NCI-H1092 (cell line): ENCODE measurements at regions not wholly inside any gene's neighbourhood (a gene's known extent, or its start where the extent isn't known, plus 50 kb on each side); places are given as distances from the start of the nearest gene placed in this dataset.

ENCODE experiments used
- DNase-seq: peaks from one replicate; lab custom pipeline; 2025; lab: John Stamatoyannopoulos, UW

- no peak for DNase-seq
These were observed 196.1 kb downstream of the MACC1 start for GRCh38 chr7:20021066-20021465.

- DNase-seq, result no peak
These were observed 197.3 kb downstream of the MACC1 start for GRCh38 chr7:20019757-20020432.

DNA sequence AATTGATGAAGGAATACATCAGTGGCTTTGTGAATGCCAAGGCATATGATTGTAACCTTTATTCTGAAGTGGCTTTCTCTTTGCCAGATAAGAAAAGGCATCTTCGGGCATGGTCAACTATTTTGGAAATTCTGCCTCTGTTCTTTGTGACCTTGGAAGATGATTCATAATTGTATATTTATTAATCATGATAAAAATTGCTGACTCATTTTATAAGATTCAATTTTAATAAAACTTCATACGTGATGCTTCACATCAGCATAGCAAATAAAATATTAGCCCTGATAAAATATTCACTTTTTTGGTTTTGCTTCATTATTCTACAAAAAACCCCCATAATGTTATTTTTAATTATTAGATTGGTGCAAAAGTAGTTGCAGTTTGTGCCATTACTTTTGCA, 200.5 kb downstream of the MACC1 start:
- no peak for DNase-seq

GRCh38 chr7:20013536-20013935, 203.6 kb downstream of the MACC1 start:
- DNase-seq, result no peak

GRCh38 chr7:20012100-20012499, 205.1 kb downstream of the MACC1 start:
- no peak for DNase-seq

GRCh38 chr7:20010877-20011276, 206.3 kb downstream of the MACC1 start:
- DNase-seq, result no peak

GRCh38 chr7:20007510-20007909, 209.7 kb downstream of the MACC1 start:
- DNase-seq, result no peak

DNA sequence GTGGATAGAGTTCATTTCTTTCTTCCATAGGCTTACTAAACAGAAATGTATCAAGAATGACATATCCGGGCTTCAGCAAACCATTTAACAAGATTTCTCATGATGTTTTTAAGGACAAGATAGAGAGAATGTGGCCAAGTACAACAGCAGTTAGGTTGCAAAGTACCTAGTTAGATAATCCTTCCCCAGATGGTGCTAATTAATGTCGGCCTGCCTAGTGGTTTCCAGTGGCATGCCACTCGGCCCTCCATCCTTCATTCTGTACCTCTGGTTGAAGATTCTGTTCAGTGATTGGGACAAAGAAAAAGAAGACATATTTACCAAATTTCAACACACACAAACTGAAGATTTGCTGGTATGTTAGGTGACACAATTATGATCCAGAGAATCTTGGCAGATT, 212.1 kb downstream of the MACC1 start:
- no peak for DNase-seq

GRCh38 chr7:19999681-20000080, 217.5 kb downstream of the MACC1 start:
- no peak for DNase-seq

- DNase-seq, result no peak
These were observed 218.5 kb upstream of the TMEM196 start for GRCh38 chr7:19991936-19992335.

DNA sequence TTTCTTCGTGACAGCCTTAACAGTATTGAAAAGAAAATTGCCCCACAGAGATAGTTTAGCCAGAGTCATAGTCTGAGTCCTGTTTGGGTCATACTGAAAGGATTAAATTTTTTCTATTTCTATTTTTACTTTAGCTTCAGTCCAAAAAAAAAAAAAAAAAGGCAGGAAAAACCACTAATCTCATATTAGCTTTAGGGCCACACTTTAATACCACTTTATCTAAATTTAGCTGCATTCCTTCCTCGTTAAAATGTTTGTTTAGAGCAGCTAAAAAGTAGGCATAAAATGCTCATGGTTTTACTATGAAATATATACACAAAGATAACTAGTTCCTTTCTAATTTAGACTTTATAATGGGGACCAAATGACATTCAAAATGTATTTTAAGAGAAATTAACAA, 216.5 kb upstream of the TMEM196 start:
- DNase-seq, result no peak

GRCh38 chr7:19988860-19989259, 215.4 kb upstream of the TMEM196 start:
- no peak for DNase-seq

GRCh38 chr7:19984231-19984632, 210.8 kb upstream of the TMEM196 start:
- DNase-seq, result no peak

- DNase-seq, result no peak
These were observed 209.7 kb upstream of the TMEM196 start for GRCh38 chr7:19982841-19983835.

DNA sequence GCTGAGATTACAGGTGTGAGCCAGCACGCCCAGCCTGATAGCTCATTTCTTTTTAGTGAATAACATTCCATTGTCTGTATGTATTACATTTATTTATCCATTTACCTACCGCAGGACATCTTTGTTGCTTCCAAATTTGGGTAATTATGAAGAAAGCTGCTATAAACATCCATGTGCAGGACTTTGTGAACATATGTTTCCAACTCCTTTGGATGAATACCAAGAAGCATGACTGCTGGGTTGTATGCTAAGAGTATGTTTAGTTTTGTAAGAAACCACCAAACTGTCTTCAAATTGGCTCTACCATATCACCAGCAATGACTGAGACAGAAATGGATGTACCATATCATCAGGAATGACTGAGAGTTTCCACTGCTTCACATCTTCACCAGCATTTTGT, 200.2 kb upstream of the TMEM196 start:
- no peak for DNase-seq

DNA sequence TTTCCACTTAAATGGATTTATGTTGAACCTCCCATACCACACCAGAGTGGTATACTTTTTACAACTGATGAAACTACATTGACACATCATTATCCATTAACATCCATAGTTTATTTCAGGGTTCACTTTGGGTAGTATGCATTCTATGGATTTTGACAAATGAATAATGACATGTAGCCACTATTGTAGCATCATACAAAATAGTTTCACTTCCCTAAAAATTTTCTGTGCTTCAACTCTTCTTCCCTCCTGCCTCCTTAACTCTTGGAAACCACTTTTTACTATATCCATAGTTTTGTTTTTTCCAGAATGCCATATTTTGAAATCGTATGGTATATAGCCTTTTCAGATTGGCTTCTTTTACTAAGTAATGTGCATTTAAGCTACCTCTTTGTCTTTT, 199.5 kb upstream of the TMEM196 start:
- no peak for DNase-seq

DNA sequence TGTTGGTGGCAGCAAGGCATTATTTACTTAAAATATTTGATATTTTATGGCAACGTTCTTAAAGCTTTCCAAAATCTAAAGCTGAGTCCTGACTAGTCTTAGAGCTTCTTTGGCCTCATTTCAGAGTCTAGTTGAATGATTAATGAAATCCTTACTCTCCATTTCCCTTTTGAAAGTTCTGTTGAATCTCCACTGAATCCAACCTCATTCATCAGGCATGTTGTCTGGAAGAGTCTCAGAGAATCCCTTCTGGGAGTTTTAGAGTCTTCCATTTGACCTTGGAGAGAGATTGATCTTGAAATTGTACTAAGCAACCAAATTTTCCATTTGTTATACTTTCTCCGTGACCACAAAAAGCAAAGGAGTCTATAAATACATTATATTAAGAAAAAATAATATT, 198.5 kb upstream of the TMEM196 start:
- no peak for DNase-seq

GRCh38 chr7:19970514-19970913, 197.1 kb upstream of the TMEM196 start:
- DNase-seq, result no peak

GRCh38 chr7:19969859-19970493, 196.6 kb upstream of the TMEM196 start:
- DNase-seq, result no peak

DNA sequence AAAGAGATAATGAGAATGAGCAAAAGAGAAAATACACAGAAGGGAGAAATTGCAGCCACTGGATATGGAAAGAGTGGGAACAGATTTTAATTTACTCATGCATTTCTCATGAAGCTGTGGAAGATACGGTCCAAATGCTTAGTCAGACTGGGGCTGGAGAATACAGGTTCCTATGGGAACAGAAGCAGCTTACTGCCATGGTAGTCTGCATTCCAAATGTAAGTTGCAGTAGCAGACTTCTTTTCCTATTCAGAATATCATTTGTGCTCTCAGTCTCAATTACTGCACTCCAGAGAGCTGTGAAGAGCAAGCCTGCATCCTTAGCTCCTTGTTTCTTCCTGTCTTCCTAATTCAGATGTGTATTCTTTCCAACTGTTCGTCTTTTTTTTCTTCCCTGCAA, 190.8 kb upstream of the TMEM196 start:
- DNase-seq, result no peak

DNA sequence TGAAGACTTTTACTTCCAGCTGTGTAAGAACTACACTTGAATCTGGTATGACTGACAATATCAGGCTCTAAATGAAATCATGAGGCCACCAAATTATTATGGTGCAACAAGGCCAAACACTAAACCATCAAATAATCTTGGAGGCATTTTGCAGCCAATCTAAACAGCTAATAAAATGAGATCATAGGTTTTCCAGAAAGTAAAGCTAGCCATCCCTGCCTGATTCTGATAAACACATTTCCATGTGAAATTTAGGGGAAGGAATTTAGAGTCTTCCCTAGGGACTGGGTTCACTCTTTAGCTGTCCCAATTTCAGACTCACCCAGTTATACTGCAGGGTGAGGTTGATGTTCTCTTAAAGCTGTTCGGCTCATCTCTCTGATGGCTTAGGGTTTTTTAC, 190.3 kb upstream of the TMEM196 start:
- DNase-seq, result no peak

- DNase-seq, result no peak
These were observed 185.0 kb upstream of the TMEM196 start for GRCh38 chr7:19958309-19958896.
